GM12873 (cell line): ENCODE measurements at regions not wholly inside any gene's neighbourhood (a gene's known extent, or its start where the extent isn't known, plus 50 kb on each side); places are given as distances from the start of the nearest gene placed in this dataset.

Source experiments
- CTCF ChIP-seq: IDR thresholded peaks from 2 replicates; pipeline ENCODE4 v1.5.1; 2012; ENCODE audit warnings: low read depth, mild to moderate bottlenecking, moderate library complexity, low read length, control low read depth; ENCODE audit not compliant: insufficient read depth; ENCODE audit errors: missing control alignments

GRCh38 chr16:50457979-50458491 is 89.2 kb upstream of the BRD7 start:
- TF ChIP-seq CTCF, result no peak

- TF ChIP-seq CTCF, result no peak
These were observed 88.6 kb upstream of the BRD7 start for GRCh38 chr16:50457423-50457822.

DNA sequence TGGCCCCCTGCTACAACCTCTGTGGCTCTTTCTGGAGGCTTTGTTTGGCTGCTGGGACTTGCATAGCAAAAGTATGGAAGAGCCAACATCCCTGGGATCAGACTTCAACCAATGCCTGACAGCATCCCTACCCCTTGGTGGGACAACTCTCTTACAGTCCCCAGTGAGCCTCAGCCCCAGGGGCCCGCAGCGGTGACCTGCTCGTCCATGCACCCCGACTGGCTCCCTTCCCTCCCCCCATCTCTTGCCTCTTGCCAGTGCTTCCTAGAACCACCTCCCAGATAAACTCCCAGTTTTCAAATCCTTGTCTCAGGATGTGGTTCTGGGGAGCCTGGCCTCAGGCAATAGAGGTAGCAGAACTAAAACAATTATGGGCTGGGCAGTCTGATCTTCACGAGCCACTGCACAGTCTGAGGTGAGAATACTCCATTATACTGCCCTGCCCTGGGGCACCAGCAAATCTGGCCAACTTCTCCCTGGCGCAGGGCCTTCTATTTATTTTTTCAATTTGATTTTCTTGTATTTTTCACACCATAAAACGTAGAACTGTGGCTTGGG is 86.6 kb upstream of the BRD7 start:
- no peak for TF ChIP-seq CTCF

GRCh38 chr16:50453446-50453845 is 84.7 kb upstream of the BRD7 start:
- no peak for TF ChIP-seq CTCF

- TF ChIP-seq CTCF, result no peak
These were observed 83.2 kb upstream of the BRD7 start for GRCh38 chr16:50451951-50452508.

DNA sequence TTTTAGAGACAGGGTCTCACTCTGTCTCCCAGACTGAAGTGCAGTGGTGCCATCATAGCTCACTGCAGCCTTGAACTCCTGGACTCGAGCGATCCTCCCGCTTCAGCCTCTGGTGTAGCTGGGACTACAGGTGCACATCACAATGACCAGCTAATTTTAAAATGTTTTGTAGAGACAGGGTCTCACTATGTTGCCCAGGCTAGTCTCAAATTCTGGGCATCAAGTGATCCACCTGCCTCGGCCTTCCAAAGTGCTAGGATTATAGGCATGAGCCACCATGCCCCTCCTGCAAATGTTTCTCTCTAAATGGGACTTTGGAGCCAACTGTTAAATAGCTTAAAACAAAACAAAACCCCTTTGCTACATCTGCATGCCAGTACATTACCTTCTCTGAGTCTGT is 82.2 kb upstream of the BRD7 start:
- TF ChIP-seq CTCF, result no peak

GRCh38 chr16:50449800-50450199 is 81.0 kb upstream of the BRD7 start:
- TF ChIP-seq CTCF, result no peak
